NCI-H2107 treated with DMSO at 0.1 percent for 48 hours (cell line): ENCODE measurements at regions not wholly inside any gene's neighbourhood (a gene's known extent, or its start where the extent isn't known, plus 50 kb on each side); places are given as distances from the start of the nearest gene placed in this dataset.
"Not testable (repeated sequence)": the region's sequence is repeated elsewhere in the genome, so short reads cannot be mapped to it uniquely, and the experiment has no call there.

ENCODE experiments used
- DNase-seq: peaks from one replicate; lab custom pipeline; 2025; ENCODE audit not compliant: unreplicated experiment; lab: John Stamatoyannopoulos, UW

- DNase-seq = no peak
These were observed 75.3 kb upstream of the SYT10 start for GRCh38 chr12:33514893-33515292.

DNA sequence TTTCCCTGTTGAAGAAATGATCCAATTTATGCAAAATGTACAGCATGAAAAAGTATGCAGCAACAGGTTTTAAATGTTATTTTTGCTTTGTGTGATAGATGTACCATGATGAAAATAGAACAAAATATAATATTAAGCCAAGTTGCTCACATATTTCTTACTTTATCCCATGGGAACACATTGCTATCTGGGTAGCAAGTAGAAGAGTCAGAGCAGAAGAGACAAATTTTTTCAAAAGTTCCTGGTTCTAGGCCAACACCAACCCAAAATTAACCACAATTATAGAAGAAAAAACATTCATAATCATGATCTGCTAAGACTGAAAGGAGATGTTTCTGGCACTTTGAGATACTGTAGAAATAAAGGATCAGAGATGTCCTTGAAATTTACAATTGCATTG is 79.9 kb upstream of the SYT10 start:
- no peak for DNase-seq

DNA sequence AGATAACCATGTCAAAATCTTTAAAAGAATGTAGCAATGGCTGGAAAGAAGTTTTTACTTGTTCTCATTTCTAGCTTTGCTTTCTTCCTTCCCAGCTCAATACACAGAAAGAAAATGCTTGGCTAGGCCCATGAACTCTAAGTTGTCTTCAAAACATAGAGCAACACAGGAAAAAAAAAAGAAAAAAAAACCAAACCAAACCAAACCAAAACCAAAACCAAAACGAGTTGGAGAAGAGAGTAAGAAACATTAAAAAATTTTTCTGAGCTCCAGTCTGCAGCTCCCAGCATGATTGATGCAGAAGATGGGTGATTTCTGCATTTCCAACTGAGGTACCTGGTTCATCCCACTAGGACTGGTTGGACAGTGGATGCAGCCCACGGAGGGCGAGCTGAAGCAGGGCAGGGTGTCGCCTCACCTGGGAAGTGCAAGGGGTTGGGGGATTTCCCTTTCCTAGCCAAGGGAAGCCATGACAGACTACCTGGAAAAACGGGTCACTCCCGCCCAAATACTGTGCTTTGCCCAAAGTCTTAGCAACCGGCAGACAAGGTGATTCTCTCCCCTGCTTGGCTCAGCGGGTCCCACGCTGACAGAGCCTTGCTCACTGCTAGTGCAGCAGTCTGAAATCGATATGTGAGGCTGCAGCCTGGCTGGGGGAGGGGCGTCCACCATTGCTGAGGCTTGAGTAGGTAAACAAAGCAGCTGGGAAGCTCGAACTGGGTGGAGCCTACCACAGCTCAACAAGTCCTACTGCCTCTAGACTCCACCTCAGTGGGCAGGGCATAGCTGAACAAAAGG is 81.1 kb upstream of the SYT10 start:
- peak; percentile 65 for DNase-seq

- DNase-seq = no peak
These were observed 89.4 kb upstream of the SYT10 start for GRCh38 chr12:33529031-33529430.

DNA sequence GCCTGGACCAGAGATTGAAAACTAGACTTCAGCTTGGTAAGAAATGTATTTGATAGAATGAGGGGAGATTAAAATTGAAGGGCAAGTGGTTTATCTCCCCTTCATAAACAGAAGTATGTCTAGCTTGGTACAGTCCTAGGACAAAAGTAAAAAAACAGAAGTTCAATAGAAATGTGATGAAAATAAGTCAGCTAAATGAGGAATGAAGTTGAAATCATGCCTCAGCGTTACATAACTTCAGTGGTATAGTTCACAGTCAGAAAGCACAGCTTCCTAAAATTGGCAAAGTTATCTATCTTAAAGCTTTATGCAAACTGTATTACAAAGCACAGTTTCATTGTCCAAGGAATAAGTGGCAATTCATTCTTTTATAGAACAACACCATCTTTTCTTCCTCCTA is 90.2 kb upstream of the SYT10 start:
- no peak for DNase-seq

- DNase-seq = no peak
These were observed 91.6 kb upstream of the SYT10 start for GRCh38 chr12:33531261-33531660.

DNA sequence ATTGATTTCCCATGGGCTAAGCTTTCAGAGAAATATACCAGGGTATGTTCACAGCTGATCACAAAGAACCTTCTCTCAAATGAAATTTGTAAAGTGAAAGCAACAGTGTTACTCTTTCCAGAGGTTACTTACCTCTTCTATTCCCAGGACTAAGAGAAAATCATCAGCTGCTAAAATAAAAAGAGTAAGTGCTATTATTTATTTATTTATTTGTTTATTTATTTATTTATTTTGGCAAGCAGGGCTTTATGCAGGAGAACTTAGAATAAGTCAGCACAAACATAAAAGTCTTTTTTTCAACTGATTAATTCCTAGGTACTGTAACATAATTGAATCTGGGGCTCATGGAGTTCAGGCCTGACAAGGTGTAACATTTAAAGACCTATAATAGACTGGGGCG is 93.9 kb upstream of the SYT10 start:
- DNase-seq = no peak

DNA sequence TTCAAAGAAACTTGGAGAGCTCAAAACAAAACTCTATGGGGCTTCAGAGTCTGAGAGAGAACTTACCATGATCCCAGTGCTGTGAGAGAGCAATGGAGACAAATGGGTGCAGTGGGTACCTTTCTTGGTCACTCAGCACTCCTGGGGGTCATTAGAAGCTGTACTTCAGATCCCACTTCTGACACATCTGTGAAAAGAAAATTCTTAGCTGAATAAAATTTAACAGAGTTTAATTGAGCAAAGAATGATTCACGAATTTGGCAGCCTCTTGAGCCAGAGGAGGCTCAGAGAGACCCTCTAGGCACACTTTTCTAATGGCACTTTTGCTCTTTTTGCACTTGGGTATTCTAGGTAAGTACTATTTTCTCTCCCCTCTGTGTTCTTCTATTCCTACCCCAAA is 96.8 kb upstream of the SYT10 start:
- no peak for DNase-seq

DNA sequence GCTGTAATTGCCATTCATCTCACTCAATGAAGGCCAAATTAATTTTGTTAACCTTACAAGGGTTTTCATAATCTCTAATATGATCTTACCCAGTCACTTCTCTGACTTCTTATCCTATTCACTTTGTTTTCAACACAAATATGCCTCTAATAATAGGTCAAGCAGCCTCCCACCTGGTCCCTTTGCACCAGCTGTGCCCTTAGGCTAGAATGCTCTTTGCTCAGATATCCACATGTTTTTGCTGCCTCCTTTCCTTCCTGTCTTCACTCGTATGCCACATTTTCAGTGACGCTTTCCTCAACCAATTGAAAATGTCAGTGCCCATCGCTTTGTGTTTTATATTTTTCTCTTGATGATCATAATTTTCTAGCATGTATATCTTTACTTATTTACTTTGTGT is 106.4 kb upstream of the SYT10 start:
- no peak for DNase-seq

GRCh38 chr12:33547084-33547483 is 107.5 kb upstream of the SYT10 start:
- no peak for DNase-seq

DNA sequence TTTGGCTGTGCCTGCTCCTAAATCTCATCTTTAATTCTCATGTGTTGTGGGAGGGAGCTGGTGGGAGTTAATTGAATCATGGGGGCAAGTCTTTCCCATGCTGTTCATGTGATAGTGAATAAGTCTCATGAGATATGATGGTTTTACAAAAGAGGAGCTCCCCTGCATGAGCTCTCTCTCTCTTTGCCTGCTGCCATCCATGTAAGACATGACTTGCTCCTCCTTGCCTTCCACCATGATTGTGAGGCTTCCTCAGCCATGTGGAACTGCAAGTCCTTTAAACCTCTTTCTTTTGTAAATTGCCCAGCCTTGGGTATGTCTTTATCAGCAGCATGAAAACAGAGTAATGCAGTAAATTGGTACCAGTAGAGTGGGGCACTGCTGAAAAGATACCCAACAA is 110.6 kb upstream of the SYT10 start:
- DNase-seq = not testable (repeated sequence)

GRCh38 chr12:33551006-33551405 is 111.4 kb upstream of the SYT10 start:
- DNase-seq = no peak

- no peak for DNase-seq
These were observed 115.5 kb upstream of the SYT10 start for GRCh38 chr12:33555128-33555527.

GRCh38 chr12:33560653-33561208 is 121.1 kb upstream of the SYT10 start:
- no peak for DNase-seq

DNA sequence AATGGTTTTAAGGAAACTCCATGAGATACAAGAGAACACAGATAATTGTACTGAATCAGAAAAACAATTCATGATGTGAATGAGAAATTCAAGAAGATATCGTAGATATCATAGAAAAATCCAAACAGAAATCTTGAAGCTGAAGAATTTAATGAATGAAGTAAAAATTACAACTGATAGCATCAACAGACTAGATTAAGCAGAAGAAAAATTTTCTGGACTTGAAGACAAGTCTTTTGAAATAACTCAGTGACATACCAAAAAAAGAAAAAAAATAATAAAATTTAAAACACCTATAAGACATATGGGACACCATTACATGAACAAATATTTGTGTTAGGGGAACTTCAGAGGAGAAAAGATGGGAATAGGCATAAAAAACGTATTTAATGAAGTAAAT is 122.8 kb upstream of the SYT10 start:
- DNase-seq = no peak

GRCh38 chr12:33566403-33566802 is 126.8 kb upstream of the SYT10 start:
- DNase-seq = no peak

GRCh38 chr12:33575346-33575745 is 135.7 kb upstream of the SYT10 start:
- DNase-seq = no peak

DNA sequence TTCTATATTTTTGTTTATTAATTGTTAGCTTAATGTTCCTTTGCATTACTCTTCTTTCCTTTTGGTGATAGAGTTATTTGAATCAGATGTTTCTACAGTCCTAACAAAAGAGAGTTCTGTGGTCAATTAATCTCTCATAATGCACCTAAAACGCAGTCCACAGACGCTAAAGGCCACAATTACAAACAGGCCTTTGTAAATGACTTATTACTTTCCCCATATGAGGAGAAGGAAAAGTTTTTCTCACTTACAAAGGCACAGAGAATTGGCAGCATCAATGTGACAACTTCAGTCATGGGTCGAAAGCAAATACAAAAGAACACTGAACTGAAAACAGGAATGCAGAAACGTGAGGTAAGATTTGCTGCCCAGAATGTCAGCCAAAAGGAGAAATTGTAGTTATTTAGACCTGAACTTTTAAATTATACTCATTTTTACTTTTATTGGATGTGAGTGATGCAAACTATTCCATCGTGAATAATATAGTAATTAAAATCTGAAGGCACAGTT is 142.0 kb upstream of the SYT10 start:
- DNase-seq = no peak

DNA sequence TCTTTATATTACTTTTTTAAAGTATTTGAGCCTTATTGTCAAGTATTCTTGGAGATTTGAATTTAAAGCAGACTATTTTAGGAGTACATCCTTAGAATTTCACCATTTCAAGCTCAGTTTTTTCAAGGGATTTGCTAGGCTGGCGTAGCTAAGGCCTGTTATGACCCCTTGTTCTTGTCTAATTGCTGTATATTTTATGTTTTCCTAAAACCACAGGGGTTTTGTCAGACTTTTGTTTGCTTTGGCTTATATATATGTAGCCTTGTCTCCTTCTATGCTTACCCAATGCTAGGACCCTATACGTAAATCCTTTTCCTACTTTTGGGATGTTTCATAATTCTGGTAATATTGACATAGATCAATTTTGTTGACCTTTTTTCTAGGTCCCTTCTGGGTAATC is 147.0 kb upstream of the SYT10 start:
- DNase-seq = no peak

- no peak for DNase-seq
These were observed 147.7 kb upstream of the SYT10 start for GRCh38 chr12:33587354-33587753.

DNA sequence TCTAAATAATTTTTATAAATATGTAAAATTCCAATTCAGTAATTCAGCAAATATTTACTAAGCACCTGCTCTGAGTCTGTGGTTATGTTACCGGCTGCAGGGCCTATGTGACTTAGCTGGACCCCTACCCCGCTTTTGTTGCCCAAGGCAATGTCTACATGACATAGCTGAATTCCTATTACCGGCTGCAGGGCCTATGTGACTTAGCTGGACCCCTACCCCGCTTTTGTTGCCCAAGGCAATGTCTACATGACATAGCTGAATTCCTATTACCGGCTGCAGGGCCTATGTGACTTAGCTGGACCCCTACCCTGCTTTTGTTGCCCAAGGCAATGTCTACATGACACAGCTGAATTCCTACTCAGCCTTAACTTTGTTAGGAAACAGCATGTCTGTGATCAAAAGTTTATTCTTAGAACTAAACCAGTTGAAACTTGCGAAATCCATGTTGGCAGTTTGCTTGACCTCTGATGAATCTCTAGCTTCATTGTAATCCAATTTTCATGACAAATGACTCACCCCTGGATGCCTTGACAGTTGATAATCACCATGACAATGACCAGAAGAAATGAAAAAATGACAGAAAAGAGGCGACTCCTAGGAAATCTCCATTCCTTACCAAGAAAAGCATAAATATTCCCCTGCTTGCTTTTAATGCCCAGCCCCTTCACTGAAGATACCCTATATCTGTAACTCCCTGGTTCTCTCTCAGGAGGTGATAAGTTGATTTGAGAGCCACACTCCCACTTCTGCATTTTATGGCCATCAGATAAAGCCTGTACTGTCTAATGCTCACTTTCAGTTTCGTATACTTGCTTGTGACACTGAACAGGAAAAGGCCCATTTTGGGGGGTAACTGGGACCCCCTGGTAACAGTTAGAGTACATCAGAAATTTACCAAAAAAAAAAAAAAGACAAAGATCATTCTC is 148.4 kb upstream of the SYT10 start:
- no peak for DNase-seq
